NCI-H1417 treated with DMSO at 0.1 percent for 48 hours (cell line): ENCODE measurements at regions not wholly inside any gene's neighbourhood (a gene's known extent, or its start where the extent isn't known, plus 50 kb on each side); places are given as distances from the start of the nearest gene placed in this dataset.

Source experiments
- DNase-seq: peaks from one replicate; lab custom pipeline; 2025; lab: John Stamatoyannopoulos, UW

DNA sequence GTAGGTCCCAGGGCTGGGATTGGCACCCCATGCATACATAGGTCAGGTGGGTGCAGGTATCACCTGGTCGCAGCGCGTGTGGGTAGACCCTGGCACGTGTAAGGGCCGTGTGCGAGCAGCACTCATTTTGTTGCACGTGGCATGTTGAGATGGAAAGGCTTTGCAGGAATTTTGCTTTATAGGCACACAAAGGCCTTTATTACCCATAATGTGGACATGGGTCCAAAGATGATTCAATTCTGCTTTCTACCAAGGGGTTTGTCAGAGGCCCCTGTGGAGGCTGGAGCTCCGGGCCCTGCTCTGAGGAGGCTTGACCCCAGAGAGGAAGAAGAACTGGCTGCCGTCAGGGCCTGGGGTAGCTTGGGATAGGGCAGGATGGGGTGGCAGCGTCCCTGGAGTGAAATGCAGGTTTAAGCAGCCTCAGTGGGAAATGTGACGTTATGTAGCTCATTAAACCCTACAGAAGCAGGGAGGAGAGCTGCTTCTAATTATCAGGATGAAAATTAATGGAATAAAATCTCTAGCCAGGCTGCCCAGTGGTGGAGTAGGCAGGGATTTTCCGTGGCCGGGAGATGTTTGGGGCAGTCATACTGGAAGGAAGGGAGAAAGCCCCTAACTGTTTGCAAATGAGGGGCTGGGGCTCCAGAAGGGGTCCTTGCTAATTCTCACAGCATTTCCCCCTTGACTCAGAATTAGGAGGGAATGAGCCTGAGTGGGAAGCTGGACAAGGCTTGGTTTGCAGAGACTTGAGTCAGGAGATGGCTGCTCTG is 103.3 kb upstream of the PITX1 start:
- no peak for DNase-seq

DNA sequence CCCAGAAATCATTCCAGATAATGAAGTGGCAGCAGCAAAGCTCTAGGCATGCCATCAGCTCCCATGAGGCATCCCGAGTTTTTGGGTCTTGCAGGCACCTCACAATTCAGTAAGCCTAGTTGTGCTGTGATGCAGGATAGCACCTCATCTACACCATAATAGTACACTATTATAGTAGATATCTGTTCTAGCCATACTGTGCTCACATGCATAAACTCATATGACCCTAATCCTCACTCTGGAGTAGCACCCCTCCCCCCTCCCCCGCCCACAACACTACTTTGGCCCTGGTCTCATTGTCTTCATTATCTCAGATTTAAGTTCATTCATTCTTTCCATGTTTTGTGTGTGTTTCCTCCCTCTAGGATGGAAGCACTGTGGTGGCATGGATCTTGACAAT is 102.5 kb upstream of the PITX1 start:
- no peak for DNase-seq

DNA sequence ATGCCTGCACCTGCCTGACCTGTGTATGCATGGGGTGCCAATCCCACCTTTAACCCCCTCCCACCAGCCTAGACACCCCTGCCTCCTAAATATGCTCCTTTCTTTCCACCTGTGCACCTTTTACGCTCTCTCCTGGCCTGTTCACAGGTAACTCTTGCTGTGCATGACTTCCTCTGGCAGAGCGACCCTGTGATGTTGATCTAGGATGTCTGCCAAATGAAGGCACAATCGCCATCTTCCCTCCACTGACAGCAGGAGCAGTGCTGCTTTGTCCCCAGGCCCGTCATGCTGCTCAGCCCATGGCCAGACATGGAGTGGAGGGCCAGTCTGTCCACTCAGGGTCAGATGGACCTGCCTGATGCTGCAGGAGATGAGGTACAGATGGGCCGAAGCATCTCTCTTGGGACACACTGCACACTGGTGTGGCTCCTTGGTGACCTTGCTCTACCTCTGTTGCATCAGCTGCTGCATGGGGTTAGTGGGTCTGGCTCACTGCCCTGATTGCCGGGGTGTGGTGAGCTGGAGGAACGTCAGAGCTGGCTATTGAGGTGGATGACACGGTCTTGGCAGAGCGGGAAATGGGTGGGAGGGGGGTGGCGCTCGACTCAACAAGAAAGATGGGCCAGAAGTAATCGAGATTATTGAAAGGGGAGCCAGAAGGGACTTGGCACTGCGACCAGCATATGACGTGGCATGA is 101.7 kb upstream of the PITX1 start:
- DNase-seq, result no peak

DNA sequence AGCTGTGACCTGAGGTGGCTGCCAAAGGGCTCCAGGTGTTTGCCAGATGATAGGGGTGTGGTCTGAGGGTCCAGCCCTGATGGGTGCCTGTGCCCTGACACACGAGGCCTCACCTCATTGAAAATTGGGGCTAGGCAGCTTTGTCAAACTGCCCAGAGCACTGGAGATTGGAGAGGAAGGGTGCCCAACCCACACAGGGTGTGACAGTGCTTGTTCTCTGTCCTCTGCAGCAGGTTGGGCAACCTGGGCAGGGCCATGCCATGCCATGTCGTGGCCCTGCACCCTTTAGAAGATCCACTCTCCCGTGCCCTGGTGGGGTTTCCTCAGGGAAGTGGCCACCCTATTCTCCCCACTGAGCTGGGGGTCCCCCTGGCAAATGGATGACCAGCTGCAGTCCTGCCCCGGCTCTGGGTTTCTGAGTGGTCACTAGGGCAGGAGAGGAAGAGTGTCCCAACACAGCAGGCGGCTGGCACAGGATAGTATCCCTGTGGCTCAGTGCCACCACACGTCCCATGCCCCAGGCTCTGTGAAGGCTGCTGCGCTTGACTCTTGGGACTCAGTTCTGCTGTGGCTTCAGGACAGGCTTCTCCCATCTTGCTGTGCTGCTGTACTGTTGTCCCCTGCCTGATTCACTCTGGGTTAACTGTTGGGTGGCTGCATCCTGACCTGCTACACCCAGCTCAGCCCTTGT is 100.8 kb upstream of the PITX1 start:
- no peak for DNase-seq

- DNase-seq, result no peak
These were observed 99.9 kb upstream of the PITX1 start for GRCh38 chr5:135133698-135134515.

DNA sequence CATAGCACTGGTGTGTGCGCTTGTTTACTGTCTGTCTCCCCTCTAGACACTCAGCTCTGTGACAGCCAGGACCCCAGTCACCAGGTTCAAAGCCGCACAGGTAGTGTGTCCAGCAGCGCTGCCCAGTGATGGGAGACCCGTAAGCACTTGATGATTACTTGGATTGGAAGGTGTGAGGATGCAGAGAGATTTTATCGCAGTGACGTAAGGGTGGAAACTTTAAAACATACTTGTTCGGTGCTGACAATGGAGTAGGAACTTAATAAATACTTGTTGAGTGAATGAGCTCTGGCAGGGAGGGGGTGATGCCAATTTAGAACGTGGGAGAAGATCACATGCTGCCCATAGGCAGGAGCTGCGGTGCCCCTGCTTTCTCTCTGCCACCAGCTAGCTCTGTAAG is 99.2 kb upstream of the PITX1 start:
- DNase-seq, result no peak

GRCh38 chr5:135131801-135132680 is 98.0 kb upstream of the PITX1 start:
- no peak for DNase-seq

GRCh38 chr5:135130261-135131215 is 96.5 kb upstream of the PITX1 start:
- DNase-seq, result no peak

- no peak for DNase-seq
These were observed 95.3 kb upstream of the PITX1 start for GRCh38 chr5:135129307-135129706.

GRCh38 chr5:135128361-135128760 is 94.3 kb upstream of the PITX1 start:
- no peak for DNase-seq

DNA sequence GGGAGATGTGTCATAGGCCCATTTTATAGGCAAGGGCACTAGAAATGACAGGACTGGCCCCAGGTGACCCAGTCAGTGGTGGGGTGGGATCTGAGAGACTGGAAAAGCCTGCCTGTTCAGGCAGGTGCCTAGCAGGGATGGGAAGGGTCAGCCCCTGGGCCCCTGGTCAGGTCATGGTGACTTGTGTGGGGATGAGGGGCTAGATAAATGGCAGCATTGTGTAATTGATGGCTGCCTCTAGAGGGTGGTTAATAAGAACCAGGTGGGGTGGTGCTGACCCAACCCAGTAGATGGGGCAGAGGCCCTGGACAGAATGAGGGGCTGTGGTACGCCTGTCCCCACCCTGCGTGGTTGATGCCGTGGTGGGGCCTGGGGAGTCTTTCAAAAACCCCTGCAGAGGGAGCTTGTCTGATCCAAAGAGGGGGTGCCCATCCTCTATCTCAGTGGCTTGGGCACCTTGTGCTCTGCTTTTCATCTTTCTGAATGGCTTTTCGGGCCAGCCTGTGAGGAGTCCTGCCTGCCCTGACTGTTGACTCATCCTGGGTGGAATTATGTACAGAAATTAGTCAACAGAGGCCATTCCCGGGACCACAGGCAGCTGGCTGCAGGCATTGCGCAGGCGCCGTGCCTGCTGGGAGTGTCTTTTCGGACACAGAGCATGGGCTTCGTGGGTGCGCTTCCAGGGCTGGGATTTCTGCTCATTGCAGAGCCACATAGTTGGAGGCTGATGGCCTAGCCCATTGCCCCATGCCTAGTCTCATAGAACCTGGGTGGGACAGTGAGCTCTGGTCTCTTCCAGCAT is 93.6 kb upstream of the PITX1 start:
- no peak for DNase-seq

- no peak for DNase-seq
These were observed 92.8 kb upstream of the PITX1 start for GRCh38 chr5:135126688-135127438.

GRCh38 chr5:135124724-135125123 is 90.7 kb upstream of the PITX1 start:
- DNase-seq, result no peak

GRCh38 chr5:135124128-135124527 is 90.1 kb upstream of the PITX1 start:
- DNase-seq, result no peak

GRCh38 chr5:135122797-135123196 is 88.8 kb upstream of the PITX1 start:
- no peak for DNase-seq

DNA sequence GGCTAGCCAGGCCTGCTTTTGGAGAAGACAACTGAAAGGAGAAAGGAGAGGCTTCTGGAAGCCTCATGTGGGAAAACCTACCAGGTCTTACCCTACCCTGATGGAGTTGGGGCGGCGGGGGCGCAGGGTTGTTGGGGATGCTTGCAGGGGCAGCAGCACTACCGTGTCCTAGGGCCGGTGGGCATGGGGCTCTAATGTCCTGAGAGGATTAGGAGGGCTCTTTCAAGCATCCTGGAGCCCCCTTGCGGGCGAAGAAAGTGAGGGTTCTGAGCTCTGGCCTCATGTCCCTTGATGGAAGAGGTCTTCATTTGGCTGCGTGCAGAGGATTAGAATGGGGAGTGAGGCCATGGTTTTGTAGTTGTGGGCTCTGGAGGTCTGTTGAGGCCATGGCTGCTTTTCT is 86.9 kb upstream of the PITX1 start:
- DNase-seq, result no peak

GRCh38 chr5:135119481-135119880 is 85.5 kb upstream of the PITX1 start:
- no peak for DNase-seq

- DNase-seq, result no peak
These were observed 83.6 kb upstream of the PITX1 start for GRCh38 chr5:135117590-135117989.
